ENCODE measurements at regions not wholly inside any gene's neighbourhood (a gene's known extent, or its start where the extent isn't known, plus 50 kb on each side); places are given as distances from the start of the nearest gene placed in this dataset.

DNA sequence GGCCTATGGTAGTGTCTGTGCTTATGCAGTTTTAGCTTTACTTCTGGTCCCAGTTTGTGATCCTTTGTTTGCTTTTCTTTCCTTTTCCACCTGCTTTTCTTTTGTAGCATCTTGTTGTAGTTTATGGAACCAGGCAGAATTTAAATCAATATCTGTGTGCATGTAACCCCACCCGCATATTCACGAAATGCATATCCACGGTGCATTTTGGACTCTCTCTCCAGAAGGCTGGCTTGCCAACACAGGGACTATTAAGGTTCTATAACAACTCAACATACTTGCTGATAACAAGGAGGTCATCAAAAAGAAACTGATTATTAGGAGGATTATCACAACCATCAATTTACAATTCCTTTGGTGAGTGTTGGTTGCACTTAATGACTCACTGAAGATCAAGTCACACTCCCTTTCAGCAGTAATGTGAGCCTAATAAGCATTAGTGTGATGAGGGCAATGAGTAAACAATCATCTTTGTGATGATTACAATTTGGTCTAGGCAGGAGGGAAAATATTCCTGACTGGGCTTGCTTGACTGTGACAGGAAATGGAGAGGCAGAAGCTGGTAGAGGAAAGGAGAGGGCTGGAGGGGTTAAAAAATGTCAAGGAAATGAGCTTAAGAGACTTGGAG lies 378.6 kb downstream of the REEP3 start:
- TF ChIP-seq, protein P1, sequence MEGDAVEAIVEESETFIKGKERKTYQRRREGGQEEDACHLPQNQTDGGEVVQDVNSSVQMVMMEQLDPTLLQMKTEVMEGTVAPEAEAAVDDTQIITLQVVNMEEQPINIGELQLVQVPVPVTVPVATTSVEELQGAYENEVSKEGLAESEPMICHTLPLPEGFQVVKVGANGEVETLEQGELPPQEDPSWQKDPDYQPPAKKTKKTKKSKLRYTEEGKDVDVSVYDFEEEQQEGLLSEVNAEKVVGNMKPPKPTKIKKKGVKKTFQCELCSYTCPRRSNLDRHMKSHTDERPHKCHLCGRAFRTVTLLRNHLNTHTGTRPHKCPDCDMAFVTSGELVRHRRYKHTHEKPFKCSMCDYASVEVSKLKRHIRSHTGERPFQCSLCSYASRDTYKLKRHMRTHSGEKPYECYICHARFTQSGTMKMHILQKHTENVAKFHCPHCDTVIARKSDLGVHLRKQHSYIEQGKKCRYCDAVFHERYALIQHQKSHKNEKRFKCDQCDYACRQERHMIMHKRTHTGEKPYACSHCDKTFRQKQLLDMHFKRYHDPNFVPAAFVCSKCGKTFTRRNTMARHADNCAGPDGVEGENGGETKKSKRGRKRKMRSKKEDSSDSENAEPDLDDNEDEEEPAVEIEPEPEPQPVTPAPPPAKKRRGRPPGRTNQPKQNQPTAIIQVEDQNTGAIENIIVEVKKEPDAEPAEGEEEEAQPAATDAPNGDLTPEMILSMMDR (IDR thresholded peaks at IDR 0.05; ENCODE audit: poor library complexity) = no peak
- no peak for TF ChIP-seq EZH2 (IDR thresholded peaks at IDR 0.05; ENCODE audit: borderline replicate concordance)

Data from hepatocyte (in vitro differentiated cells).